H1 (cell line): ENCODE measurements at regions not wholly inside any gene's neighbourhood (a gene's known extent, or its start where the extent isn't known, plus 50 kb on each side); places are given as distances from the start of the nearest gene placed in this dataset.

Source experiments
- CBX5 ChIP-seq: fragments of 300-800, 300-1000 bp; sonication (generic); IDR thresholded peaks from 2 replicates; pipeline ENCODE4 v1.7.1; 2016; ENCODE audit warnings: antibody characterized with exemption, low read length, low read depth
- KDM1A ChIP-seq: fragments of 200-600, 300-600 bp; sonication (generic); IDR thresholded peaks from 2 replicates; pipeline ENCODE4 v1.7.1; 2016; ENCODE audit warnings: mild to moderate bottlenecking, low read length, borderline replicate concordance
- RFX5 ChIP-seq: IDR thresholded peaks from 2 replicates; pipeline ENCODE4 v1.6.1; 2011; ENCODE audit warnings: low read depth, low read length, improper control_type of control experiment, borderline replicate concordance
- TBP ChIP-seq: IDR thresholded peaks from 2 replicates; pipeline ENCODE4 v1.6.1; 2011; ENCODE audit warnings: low read depth, low read length, improper control_type of control experiment
- TEAD4 ChIP-seq: IDR thresholded peaks from 2 replicates; pipeline ENCODE4 v1.6.1; 2012; ENCODE audit warnings: low read depth, low read length, inconsistent platforms, mixed read lengths
- TF ChIP-seq, protein P1 (sequence below): IDR thresholded peaks from 2 replicates; pipeline ENCODE4 v1.6.1; 2012; ENCODE audit warnings: inconsistent platforms

DNA sequence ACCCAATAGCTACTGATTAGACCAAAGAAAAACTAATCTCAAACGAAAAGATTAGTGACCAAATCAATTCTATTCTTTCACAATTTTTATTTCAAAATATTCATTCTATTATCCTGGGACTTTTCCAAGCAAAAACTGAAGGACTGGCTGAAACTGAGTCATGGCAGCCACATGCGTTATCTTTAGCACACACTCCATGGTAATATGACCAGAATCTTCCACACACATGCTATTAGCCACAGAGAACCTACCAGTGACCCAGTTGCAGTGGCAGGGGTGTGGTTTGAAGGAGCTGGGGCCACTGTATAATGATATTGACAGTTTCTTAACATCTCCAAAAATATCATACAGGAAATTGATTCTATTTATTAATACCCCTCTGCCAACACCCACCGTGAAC is 154.8 kb upstream of the ABI3BP start (continued):
- TF ChIP-seq TBP, result no peak
- TF ChIP-seq RFX5, result no peak
- TF ChIP-seq TEAD4, result no peak
- TF ChIP-seq KDM1A, result no peak
- TF ChIP-seq CBX5, result no peak
- TF ChIP-seq, protein P1, sequence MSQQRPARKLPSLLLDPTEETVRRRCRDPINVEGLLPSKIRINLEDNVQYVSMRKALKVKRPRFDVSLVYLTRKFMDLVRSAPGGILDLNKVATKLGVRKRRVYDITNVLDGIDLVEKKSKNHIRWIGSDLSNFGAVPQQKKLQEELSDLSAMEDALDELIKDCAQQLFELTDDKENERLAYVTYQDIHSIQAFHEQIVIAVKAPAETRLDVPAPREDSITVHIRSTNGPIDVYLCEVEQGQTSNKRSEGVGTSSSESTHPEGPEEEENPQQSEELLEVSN, result no peak
